ENCODE measurements at regions not wholly inside any gene's neighbourhood (a gene's known extent, or its start where the extent isn't known, plus 50 kb on each side); places are given as distances from the start of the nearest gene placed in this dataset.

GRCh38 chr21:43301409-43302061 is 125.4 kb downstream of the SIK1 start:
- DNase-seq, result no peak

GRCh38 chr21:43300496-43301408 is 126.2 kb downstream of the SIK1 start:
- DNase-seq, result no peak

GRCh38 chr21:43299441-43300277 is 127.3 kb downstream of the SIK1 start:
- DNase-seq, result no peak

- DNase-seq, result no peak
Measured at GRCh38 chr21:43298546-43299440, 128.1 kb downstream of the SIK1 start.

- no peak for DNase-seq
Measured at GRCh38 chr21:43297989-43298388, 128.9 kb downstream of the SIK1 start.

GRCh38 chr21:43297391-43297981 is 128.7 kb downstream of the CRYAA start:
- no peak for DNase-seq

- DNase-seq, result peak; percentile 79
Measured at GRCh38 chr21:43295066-43295958, 126.5 kb downstream of the CRYAA start.

- no peak for DNase-seq
Measured at GRCh38 chr21:43294194-43294902, 125.5 kb downstream of the CRYAA start.

- no peak for DNase-seq
Measured at GRCh38 chr21:43292866-43293142, 124.0 kb downstream of the CRYAA start.

- DNase-seq, result no peak
Measured at GRCh38 chr21:43292041-43292865, 123.4 kb downstream of the CRYAA start.

- DNase-seq, result no peak
Measured at GRCh38 chr21:43291347-43291950, 122.6 kb downstream of the CRYAA start.

- DNase-seq, result no peak
Measured at GRCh38 chr21:43290421-43291346, 121.9 kb downstream of the CRYAA start.

GRCh38 chr21:43289966-43290365 is 121.2 kb downstream of the CRYAA start:
- DNase-seq, result no peak

GRCh38 chr21:43289442-43289841 is 120.6 kb downstream of the CRYAA start:
- DNase-seq, result no peak

- no peak for DNase-seq
Measured at GRCh38 chr21:43287795-43288755, 119.3 kb downstream of the CRYAA start.

GRCh38 chr21:43287111-43287760 is 118.4 kb downstream of the CRYAA start:
- peak; percentile 75 for DNase-seq
